Endothelial cell of umbilical vein (primary cell): ENCODE measurements at regions not wholly inside any gene's neighbourhood (a gene's known extent, or its start where the extent isn't known, plus 50 kb on each side); places are given as distances from the start of the nearest gene placed in this dataset.

Experiments used
- BruUV-seq: library from RNA; stranded (reverse); fragments of 400-500 nt; replicated peaks from 2 replicates; lab custom pipeline; 2021; lab: Mats Ljungman, UMichigan
- CTCF ChIA-PET: fragments of 300-600, 350-600 bp; sonication (Branson Sonifier 250); formaldehyde crosslinking; loops from one replicate; lab custom pipeline; 2021; ENCODE audit warnings: antibody characterized with exemption, inconsistent platforms; lab: Charles Lee
- POLR2A ChIA-PET: fragments of 300-600, 350-600 bp; sonication (Branson Sonifier 250); formaldehyde crosslinking; loops from one replicate; lab custom pipeline; 2021; ENCODE audit warnings: antibody characterized with exemption, inconsistent platforms; lab: Charles Lee
- DNase-seq: peaks from one replicate; pipeline ENCODE4 v3.0.0-alpha.2; 2011; ENCODE audit warnings: low read depth, low spot score
- FAIRE-seq: peaks from 2 replicates; lab custom pipeline; 2011; peaks lifted over from hg19 to GRCh38; lab: Jason Lieb, UNC
- H2AFZ ChIP-seq: 2 replicates; pipeline ENCODE4 v1.6.0; 2012; ENCODE audit warnings: low read depth, low read length, control low read depth, inconsistent platforms
- H3K27ac ChIP-seq: 2 replicates; pipeline ENCODE4 v1.5.1; 2011; ENCODE audit warnings: low read depth, mild to moderate bottlenecking, control low read depth, low read length, moderate library complexity; ENCODE audit not compliant: insufficient read depth
- H3K27me3 ChIP-seq, 2 experiments: 2 replicates each; pipeline versions ENCODE4 v1.6.0 to v1.6.1; 2011; ENCODE audit warnings: low read length in 2 of 2, mixed read lengths in 1 of 2; ENCODE audit not compliant: control insufficient read depth in 2 of 2, insufficient read depth in 2 of 2
- H3K36me3 ChIP-seq, 2 experiments: 2 replicates in 1 of 2; 3 replicates in 1 of 2; pipeline ENCODE4 v1.5.1; 2011; ENCODE audit warnings: low read length in 2 of 2, mild to moderate bottlenecking in 1 of 2, moderate library complexity in 1 of 2; ENCODE audit not compliant: control insufficient read depth in 2 of 2, insufficient read depth in 2 of 2; ENCODE audit errors: extremely low read depth in 1 of 2
- H3K4me1 ChIP-seq: 3 replicates; pipeline ENCODE4 v1.5.1; 2011; ENCODE audit warnings: mild to moderate bottlenecking, low read length; ENCODE audit not compliant: control insufficient read depth, insufficient read depth; ENCODE audit errors: extremely low read depth
- H3K4me2 ChIP-seq: 2 replicates; pipeline ENCODE4 v1.6.1; 2011; ENCODE audit warnings: low read length, control low read depth, mixed read lengths; ENCODE audit not compliant: insufficient read depth
- H3K4me3 ChIP-seq, 3 experiments: fragments of 200-600 bp in 1 of 3; sonication (generic), shearing (Covaris generic) in 1 of 3; replicated peaks in 1 of 3; 2 replicates each; pipeline ENCODE4 v1.5.1; 2011 to 2016; ENCODE audit warnings: control low read depth in 3 of 3, low read length in 3 of 3, mild to moderate bottlenecking in 2 of 3, inconsistent platforms in 1 of 3, low read depth in 1 of 3, moderate library complexity in 1 of 3; ENCODE audit not compliant: insufficient read depth in 1 of 3
- H3K79me2 ChIP-seq: 2 replicates; pipeline ENCODE4 v1.6.0; 2012; ENCODE audit warnings: low read length, inconsistent platforms; ENCODE audit not compliant: control insufficient read depth, insufficient read depth
- H3K9ac ChIP-seq: replicated peaks from 2 replicates; pipeline ENCODE3; 2011; ENCODE audit warnings: low read length, control low read depth; ENCODE audit not compliant: insufficient read depth; ENCODE audit errors: extremely low read depth
- H3K9me1 ChIP-seq: replicated peaks from 3 replicates; pipeline ENCODE4 v1.6.0; 2011; ENCODE audit warnings: mild to moderate bottlenecking, low read length; ENCODE audit not compliant: control insufficient read depth, insufficient read depth; ENCODE audit errors: extremely low read depth
- H3K9me3 ChIP-seq: replicated peaks from 2 replicates; pipeline ENCODE4 v1.5.1; 2012; ENCODE audit warnings: low read length, inconsistent platforms; ENCODE audit not compliant: control insufficient read depth, insufficient read depth
- H4K20me1 ChIP-seq: replicated peaks from 2 replicates; pipeline ENCODE3; 2011; ENCODE audit warnings: mild to moderate bottlenecking, low read length; ENCODE audit not compliant: control insufficient read depth, insufficient read depth; ENCODE audit errors: extremely low read depth
- GATA2 ChIP-seq: IDR thresholded peaks from 2 replicates; pipeline ENCODE4 v1.7.0; 2011; ENCODE audit warnings: low read depth, mild to moderate bottlenecking, moderate library complexity, mixed read lengths, low read length; ENCODE audit not compliant: insufficient read length, insufficient read depth
- JUN ChIP-seq: IDR thresholded peaks from 2 replicates; pipeline ENCODE4 v1.6.1; 2011; ENCODE audit warnings: borderline replicate concordance, low read depth; ENCODE audit not compliant: insufficient read length, insufficient read depth
- MYC ChIP-seq: IDR thresholded peaks from one replicate; pipeline ENCODE4 v1.6.1; 2011; ENCODE audit warnings: mild to moderate bottlenecking, low read depth, low read length
- POLR2AphosphoS5 ChIP-seq: IDR thresholded peaks from 2 replicates; pipeline ENCODE4 v1.6.1; 2012; ENCODE audit warnings: low read depth, mild to moderate bottlenecking, control low read depth, low read length, moderate library complexity; ENCODE audit not compliant: insufficient read depth
- dilution Hi-C: fragments of 300-500 bp; cut with MboI; formaldehyde crosslinking; loops from one replicate; pipeline ENCODE4 v1.15.0; 2019; ENCODE audit warnings: low sequenced_read_pairs; ENCODE audit not compliant: extremely low pct_ligation_motif_present
- intact Hi-C: fragments of 100-400 bp; cut with micrococcal nuclease; formaldehyde crosslinking; loops from one replicate; pipeline ENCODE4 v1.10.0; 2022
- TF ChIP-seq, protein P1 (sequence below): IDR thresholded peaks from 2 replicates; pipeline ENCODE4 v1.6.1; 2011; ENCODE audit not compliant: insufficient read depth, insufficient read length
- TF ChIP-seq, protein P2 (sequence below), 2 donors: IDR thresholded peaks; 1 replicate in 1 of 2; 2 replicates in 1 of 2; pipeline ENCODE4 v1.5.1; 2011; ENCODE audit warnings: low read length in 2 of 2, mild to moderate bottlenecking in 2 of 2, moderate library complexity in 2 of 2, control low read depth in 1 of 2, inconsistent platforms in 1 of 2, low read depth in 1 of 2; ENCODE audit not compliant: insufficient read depth in 1 of 2; ENCODE audit errors: extremely low read depth in 1 of 2

DNA sequence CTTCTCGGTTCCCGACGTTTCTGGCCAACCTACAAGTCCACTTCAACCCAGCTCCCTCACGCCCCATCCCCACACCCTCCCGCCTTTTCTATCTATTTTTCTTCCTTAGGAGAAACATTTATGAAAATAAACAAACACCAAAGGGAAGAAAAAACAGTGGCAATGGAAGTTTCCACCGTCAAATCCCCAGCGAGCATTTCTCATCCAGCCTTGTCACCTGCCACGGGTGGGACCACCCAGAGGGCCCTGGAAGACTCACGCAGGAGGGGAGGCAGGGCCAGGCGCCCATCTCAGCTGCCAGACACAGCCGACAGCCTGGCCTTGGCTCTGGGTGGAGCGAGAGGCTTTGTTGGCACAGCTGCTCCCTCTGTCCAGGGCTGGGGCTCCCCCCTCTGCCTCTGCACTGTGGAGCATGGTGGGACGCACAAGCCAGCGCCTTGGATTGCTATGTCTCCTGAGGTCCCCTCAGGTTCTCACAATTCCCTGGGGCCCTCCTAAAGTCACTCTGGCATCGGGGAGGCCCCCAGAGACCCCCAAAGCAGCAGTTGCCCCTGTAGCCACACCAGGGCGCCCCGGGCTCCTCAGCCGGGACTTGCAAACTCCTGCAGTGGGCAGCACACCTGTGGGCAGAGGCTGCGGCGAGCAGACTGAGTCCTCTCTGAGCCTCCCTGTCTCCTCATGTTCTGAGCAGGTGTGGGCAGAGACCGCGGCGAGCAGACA lies 395.7 kb upstream of the SALL3 start:
- no peak for FAIRE-seq

DNA sequence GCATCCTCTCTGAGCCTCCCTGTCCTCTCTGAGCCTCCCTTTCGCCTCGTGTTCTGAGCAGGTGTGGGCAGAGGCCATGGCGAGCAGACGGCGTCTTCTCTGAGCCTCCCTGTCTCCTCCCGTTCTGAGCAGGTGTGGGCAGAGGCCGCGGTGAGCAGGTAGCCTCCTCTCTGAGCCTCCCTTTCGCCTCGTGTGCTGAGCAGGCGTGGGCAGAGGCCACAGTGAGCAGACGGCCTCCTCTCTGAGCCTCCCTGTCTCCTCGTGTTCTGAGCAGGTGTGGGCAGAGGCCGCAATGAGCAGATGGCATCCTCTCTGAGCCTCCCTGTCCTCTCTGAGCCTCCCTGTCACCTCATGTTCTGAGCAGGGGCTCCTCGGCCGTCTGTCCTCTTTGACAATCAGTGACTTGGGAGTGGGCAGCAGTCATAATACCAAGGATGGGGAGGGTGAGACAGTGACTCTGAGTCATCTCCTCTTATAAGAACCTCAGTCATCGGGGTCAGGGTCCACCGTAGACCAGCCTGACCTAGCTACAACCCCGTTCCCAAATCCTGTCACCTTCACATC lies 395.1 kb upstream of the SALL3 start:
- no peak overlapping the region for H3K4me3 ChIP-seq
- H3K27ac ChIP-seq = no peak overlapping the region
- TF ChIP-seq, protein P1, sequence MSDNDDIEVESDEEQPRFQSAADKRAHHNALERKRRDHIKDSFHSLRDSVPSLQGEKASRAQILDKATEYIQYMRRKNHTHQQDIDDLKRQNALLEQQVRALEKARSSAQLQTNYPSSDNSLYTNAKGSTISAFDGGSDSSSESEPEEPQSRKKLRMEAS = no peak
- no peak for TF ChIP-seq JUN
- TF ChIP-seq, protein P2, sequence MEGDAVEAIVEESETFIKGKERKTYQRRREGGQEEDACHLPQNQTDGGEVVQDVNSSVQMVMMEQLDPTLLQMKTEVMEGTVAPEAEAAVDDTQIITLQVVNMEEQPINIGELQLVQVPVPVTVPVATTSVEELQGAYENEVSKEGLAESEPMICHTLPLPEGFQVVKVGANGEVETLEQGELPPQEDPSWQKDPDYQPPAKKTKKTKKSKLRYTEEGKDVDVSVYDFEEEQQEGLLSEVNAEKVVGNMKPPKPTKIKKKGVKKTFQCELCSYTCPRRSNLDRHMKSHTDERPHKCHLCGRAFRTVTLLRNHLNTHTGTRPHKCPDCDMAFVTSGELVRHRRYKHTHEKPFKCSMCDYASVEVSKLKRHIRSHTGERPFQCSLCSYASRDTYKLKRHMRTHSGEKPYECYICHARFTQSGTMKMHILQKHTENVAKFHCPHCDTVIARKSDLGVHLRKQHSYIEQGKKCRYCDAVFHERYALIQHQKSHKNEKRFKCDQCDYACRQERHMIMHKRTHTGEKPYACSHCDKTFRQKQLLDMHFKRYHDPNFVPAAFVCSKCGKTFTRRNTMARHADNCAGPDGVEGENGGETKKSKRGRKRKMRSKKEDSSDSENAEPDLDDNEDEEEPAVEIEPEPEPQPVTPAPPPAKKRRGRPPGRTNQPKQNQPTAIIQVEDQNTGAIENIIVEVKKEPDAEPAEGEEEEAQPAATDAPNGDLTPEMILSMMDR (IDR thresholded peaks at IDR 0.05; ENCODE audit: extremely low read depth in 1 of 2, insufficient read depth in 1 of 2, low read depth in 1 of 2, low read length in 2 of 2) = no peak
- POLR2A ChIA-PET = no interaction called here
- FAIRE-seq = no peak
- CTCF ChIA-PET = no interaction called here
- H3K9me1 ChIP-seq = no peaks in the 10 kb centered on the region
- H3K79me2 ChIP-seq = no peaks in the 10 kb centered on the region
- DNase-seq = no peak
- no peak overlapping the region for H3K9ac ChIP-seq
- dilution Hi-C loops = no loop called here
- no peak overlapping the region for H2AFZ ChIP-seq
- no peaks in the 10 kb centered on the region for H3K27me3 ChIP-seq
- no peak overlapping the region for H3K4me2 ChIP-seq
- intact Hi-C loops = no loop called here
- H3K36me3 ChIP-seq = no peaks in the 10 kb centered on the region
- peaks cover 5% of the 10 kb centered on the region for H3K9me3 ChIP-seq
- no peaks in the 10 kb centered on the region for H4K20me1 ChIP-seq
- no peaks in the 10 kb centered on the region for H3K4me1 ChIP-seq
- no TSS peak for BruUV-seq

More for the DNA sequence above, 395.7 kb upstream of the SALL3 start:
- Histone ChIP-seq H3K9me1 (no peaks in the 10 kb centered on the region), H3K9ac (no peak overlapping the region), H3K27ac (no peak overlapping the region), H3K79me2 (no peaks in the 10 kb centered on the region), H3K27me3 (no peaks in the 10 kb centered on the region), H3K4me2 (no peak overlapping the region), H2AFZ (no peak overlapping the region), H3K4me3 (no peak overlapping the region), H3K9me3 (peaks cover 8% of the 10 kb centered on the region), H3K36me3 (no peaks in the 10 kb centered on the region), H3K4me1 (no peaks in the 10 kb centered on the region), H4K20me1 (no peaks in the 10 kb centered on the region)
- CTCF ChIA-PET = no interaction called here
- TF ChIP-seq MYC = no peak
- no peak for TF ChIP-seq JUN
- TF ChIP-seq POLR2AphosphoS5 = no peak
- TF ChIP-seq GATA2 = no peak
- intact Hi-C loops = no loop called here
- BruUV-seq = no TSS peak
- POLR2A ChIA-PET = no interaction called here
- dilution Hi-C loops = no loop called here
- DNase-seq = no peak
